Mucosa of descending colon (tissue), 3 donors: ENCODE measurements at regions not wholly inside any gene's neighbourhood (a gene's known extent, or its start where the extent isn't known, plus 50 kb on each side); places are given as distances from the start of the nearest gene placed in this dataset.

Experiments used
- ATAC-seq: fragments of 200-7000 bp; cut with Tn5 transposase; one replicate; pipeline ENCODE4 v1.9.1; 2020; ENCODE audit warnings: mild to moderate bottlenecking, moderate library complexity
- DNase-seq, 3 donors: peaks; one replicate each; pipeline ENCODE4 v3.0.0-alpha.2; 2020
- H3K36me3 ChIP-seq: fragments of 200-600 bp; one replicate; pipeline ENCODE4 v1.8.0; 2021; ENCODE audit warnings: low read depth, mild to moderate bottlenecking
- H3K4me1 ChIP-seq: fragments of 200-600 bp; one replicate; pipeline ENCODE4 v1.8.0; 2021; ENCODE audit warnings: low read depth, mild to moderate bottlenecking
- H3K4me3 ChIP-seq: fragments of 200-600 bp; one replicate; pipeline ENCODE4 v1.8.0; 2021; ENCODE audit warnings: mild to moderate bottlenecking
- H3K9me3 ChIP-seq: fragments of 200-600 bp; one replicate; pipeline ENCODE4 v1.8.0; 2021; ENCODE audit warnings: mild to moderate bottlenecking
- CTCF ChIP-seq: fragments of 200-600 bp; IDR thresholded peaks from one replicate; pipeline ENCODE4 v1.8.0; 2022; ENCODE audit warnings: antibody characterized with exemption, mild to moderate bottlenecking
- intact Hi-C, 2 donors: fragments of 100-400 bp; cut with DNase I in 1 of 2; cut with micrococcal nuclease in 1 of 2; formaldehyde crosslinking; loops; one replicate each; pipeline versions ENCODE4 v1.11.0 to v1.11.1; 2022; cut with DNase I, micrococcal nuclease
- donor health status: DM: no; HTN: no; CAD: no; lungs with moderate emphysema.
- donor health status: DM: no; HTN: no; CAD: no.
- donor health status: DM: no; HTN: yes; CAD: no.

- Histone ChIP-seq H3K9me3 (no peaks in the 10 kb centered on the region), H3K4me1 (no peaks in the 10 kb centered on the region), H3K4me3 (no peak overlapping the region), H3K36me3 (no peaks in the 10 kb centered on the region)
- DNase-seq (no peak), ATAC-seq (no peak)
- intact Hi-C loops, result no loop called here
- TF ChIP-seq CTCF, result no peak
These were observed 119.6 kb downstream of the EMX2 start for GRCh38 chr10:117662126-117662525.

GRCh38 chr10:117662751-117663540 is 120.4 kb downstream of the EMX2 start:
- DNase-seq (no peak), ATAC-seq (no peak)
- intact Hi-C loops, result no loop called here
- Histone ChIP-seq H3K36me3 (no peaks in the 10 kb centered on the region), H3K4me1 (no peaks in the 10 kb centered on the region), H3K4me3 (no peak overlapping the region), H3K9me3 (no peaks in the 10 kb centered on the region)
- no peak for TF ChIP-seq CTCF

GRCh38 chr10:117663750-117664149 is 121.2 kb downstream of the EMX2 start:
- H3K9me3 ChIP-seq, result no peaks in the 10 kb centered on the region
- no peak for TF ChIP-seq CTCF
- DNase-seq, result no peak
- H3K4me1 ChIP-seq, result no peaks in the 10 kb centered on the region
- intact Hi-C loops, result no loop called here
- H3K4me3 ChIP-seq, result no peak overlapping the region
- H3K36me3 ChIP-seq, result no peaks in the 10 kb centered on the region
- peak; percentile 25 for ATAC-seq

GRCh38 chr10:117664288-117664687 is 121.7 kb downstream of the EMX2 start:
- ATAC-seq, result no peak
- DNase-seq, result no peak
- H3K9me3 ChIP-seq, result no peaks in the 10 kb centered on the region
- H3K4me1 ChIP-seq, result no peaks in the 10 kb centered on the region
- H3K36me3 ChIP-seq, result no peaks in the 10 kb centered on the region
- intact Hi-C loops, result no loop called here
- no peak for TF ChIP-seq CTCF
- no peak overlapping the region for H3K4me3 ChIP-seq

GRCh38 chr10:117666166-117666565 is 123.6 kb downstream of the EMX2 start:
- H3K9me3 ChIP-seq, result no peaks in the 10 kb centered on the region
- H3K4me1 ChIP-seq, result no peaks in the 10 kb centered on the region
- intact Hi-C loops, result no loop called here
- no peak for DNase-seq
- H3K36me3 ChIP-seq, result no peaks in the 10 kb centered on the region
- H3K4me3 ChIP-seq, result no peak overlapping the region
- ATAC-seq, result no peak
- TF ChIP-seq CTCF, result no peak

- ATAC-seq (no peak), DNase-seq (no peak)
- no peak for TF ChIP-seq CTCF
- H3K4me1 ChIP-seq, result no peaks in the 10 kb centered on the region
- intact Hi-C loops, result no loop called here
- no peaks in the 10 kb centered on the region for H3K9me3 ChIP-seq
- no peaks in the 10 kb centered on the region for H3K36me3 ChIP-seq
- no peak overlapping the region for H3K4me3 ChIP-seq
These were observed 124.4 kb downstream of the EMX2 start for GRCh38 chr10:117666965-117667364.
